PC-3 (cell line): ENCODE measurements at regions not wholly inside any gene's neighbourhood (a gene's known extent, or its start where the extent isn't known, plus 50 kb on each side); places are given as distances from the start of the nearest gene placed in this dataset.

ENCODE experiments used
- CTCF ChIP-seq: fragments of 300-600 bp; sonication (generic); conservative IDR thresholded peaks from 2 replicates; pipeline ENCODE4 v1.5.1; 2017; ENCODE audit warnings: antibody characterized with exemption, low read depth, mild to moderate bottlenecking, low read length
- EZH2 ChIP-seq: fragments of 300-600 bp; sonication (generic); IDR thresholded peaks from one replicate; pipeline ENCODE4 v1.6.1; 2017; ENCODE audit warnings: antibody characterized with exemption, mild to moderate bottlenecking, low read length; ENCODE audit not compliant: unreplicated experiment
- EZH2phosphoT487 ChIP-seq: fragments of 300-600 bp; sonication (generic); IDR thresholded peaks from 2 replicates; pipeline ENCODE4 v1.6.1; 2018; ENCODE audit warnings: mild to moderate bottlenecking, antibody characterized with exemption, low read length, borderline replicate concordance

- TF ChIP-seq EZH2phosphoT487: no peak
- no peak for TF ChIP-seq CTCF
- TF ChIP-seq EZH2: no peak
Observed at GRCh38 chr10:123354521-123354920, 200.3 kb downstream of the BUB3 start.
